Mucosa of gallbladder (tissue), 1 donor: ENCODE measurements at regions not wholly inside any gene's neighbourhood (a gene's known extent, or its start where the extent isn't known, plus 50 kb on each side); places are given as distances from the start of the nearest gene placed in this dataset.

ENCODE experiments used
- DNase-seq: peaks from one replicate; pipeline ENCODE4 v3.0.0-alpha.2; 2020; ENCODE audit warnings: low spot score
- donor health status: DM: no; HTN: no; CAD: no.

- no peak for DNase-seq
Observed at GRCh38 chr1:29825274-29825940, 589.1 kb downstream of the PTPRU start.

GRCh38 chr1:29824511-29825273 lies 588.4 kb downstream of the PTPRU start:
- no peak for DNase-seq

GRCh38 chr1:29824025-29824424 lies 587.7 kb downstream of the PTPRU start:
- DNase-seq = no peak

- DNase-seq = no peak
Observed at GRCh38 chr1:29823561-29823960, 587.2 kb downstream of the PTPRU start.

- DNase-seq = no peak
Observed at GRCh38 chr1:29821605-29822004, 585.3 kb downstream of the PTPRU start.

GRCh38 chr1:29820401-29820800 lies 584.1 kb downstream of the PTPRU start:
- DNase-seq = no peak

- DNase-seq = no peak
Observed at GRCh38 chr1:29812408-29813135, 576.2 kb downstream of the PTPRU start.

- DNase-seq = no peak
Observed at GRCh38 chr1:29811727-29812407, 575.5 kb downstream of the PTPRU start.

DNA sequence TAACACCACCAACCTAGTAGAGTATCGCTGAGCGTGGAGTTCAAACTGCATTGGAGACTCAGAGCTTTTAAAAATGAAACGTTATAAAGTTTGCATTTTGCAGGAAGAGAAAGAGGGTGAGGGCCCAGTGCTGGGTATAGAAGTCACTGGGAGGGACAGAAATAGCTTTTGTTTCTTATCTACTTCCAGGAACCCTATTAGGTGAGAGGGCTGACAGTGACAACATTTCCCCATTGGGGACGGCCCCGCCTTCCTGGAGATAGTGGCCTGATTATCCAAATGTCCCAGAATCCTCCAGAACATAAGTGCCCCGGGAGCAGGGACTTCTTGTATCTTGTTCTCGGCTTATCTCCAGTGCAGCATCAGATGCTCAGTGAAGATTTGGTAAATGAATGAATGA lies 574.9 kb downstream of the PTPRU start:
- DNase-seq = no peak

GRCh38 chr1:29810121-29811120 lies 574.1 kb downstream of the PTPRU start:
- no peak for DNase-seq

- no peak for DNase-seq
Observed at GRCh38 chr1:29809446-29810120, 573.3 kb downstream of the PTPRU start.

DNA sequence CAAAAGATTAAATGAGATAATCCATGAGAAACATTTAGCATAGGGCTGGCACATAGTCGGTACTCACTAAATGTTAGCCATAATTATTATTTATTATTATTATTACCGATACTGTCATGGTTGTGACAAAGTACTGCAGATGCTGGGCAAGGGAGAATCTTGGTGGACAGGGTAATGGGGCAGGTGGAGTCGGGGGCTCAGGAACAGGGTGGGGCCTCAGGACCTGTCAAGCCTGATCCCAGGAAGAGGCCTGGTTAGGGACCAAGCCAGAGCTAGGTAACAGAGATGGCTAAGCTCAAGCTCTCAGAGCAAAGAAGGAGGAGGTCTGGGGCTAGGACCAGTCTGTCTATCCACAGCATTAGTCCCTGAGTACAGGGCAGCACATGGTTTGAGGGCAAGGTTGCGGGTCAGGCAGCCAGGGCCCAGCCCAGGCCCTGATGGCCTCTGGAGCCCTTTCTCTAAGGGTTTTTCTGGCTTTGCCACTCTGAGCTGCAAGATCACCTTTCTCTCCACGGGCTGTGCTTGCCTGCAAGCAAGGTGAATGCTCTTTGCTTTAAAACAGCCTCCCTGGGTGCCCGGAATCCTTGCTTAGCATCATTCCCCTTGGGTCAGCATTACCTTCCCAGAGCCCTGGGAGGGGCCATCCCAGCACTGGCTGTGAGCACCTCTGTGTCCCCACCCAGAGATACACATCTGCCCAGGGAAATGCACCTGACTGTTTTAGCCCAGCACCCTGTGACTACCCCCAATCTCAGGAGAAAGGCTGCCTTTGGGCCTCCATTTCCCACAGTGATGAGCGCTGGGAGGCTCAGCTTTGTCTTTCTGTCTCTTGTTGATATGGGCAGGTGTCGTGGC lies 572.0 kb downstream of the PTPRU start:
- no peak for DNase-seq

GRCh38 chr1:29807689-29808088 lies 571.4 kb downstream of the PTPRU start:
- DNase-seq = no peak

- no peak for DNase-seq
Observed at GRCh38 chr1:29806646-29807319, 570.5 kb downstream of the PTPRU start.

DNA sequence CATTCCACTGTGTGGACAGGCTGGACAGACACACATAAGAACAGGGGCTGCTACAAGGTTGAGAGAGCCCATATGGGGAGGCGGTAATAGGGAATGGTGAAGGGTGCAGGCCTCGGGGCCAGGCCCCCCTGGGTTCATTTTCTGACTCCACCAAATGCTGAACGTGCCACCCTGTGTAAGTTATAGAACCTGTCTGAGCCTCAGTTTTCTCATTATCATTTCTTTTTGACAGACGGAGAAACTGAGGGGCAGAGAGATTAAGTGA lies 569.5 kb downstream of the PTPRU start:
- DNase-seq = no peak

GRCh38 chr1:29805122-29805895 lies 569.0 kb downstream of the PTPRU start:
- no peak for DNase-seq

- DNase-seq = no peak
Observed at GRCh38 chr1:29804181-29804899, 568.0 kb downstream of the PTPRU start.

DNA sequence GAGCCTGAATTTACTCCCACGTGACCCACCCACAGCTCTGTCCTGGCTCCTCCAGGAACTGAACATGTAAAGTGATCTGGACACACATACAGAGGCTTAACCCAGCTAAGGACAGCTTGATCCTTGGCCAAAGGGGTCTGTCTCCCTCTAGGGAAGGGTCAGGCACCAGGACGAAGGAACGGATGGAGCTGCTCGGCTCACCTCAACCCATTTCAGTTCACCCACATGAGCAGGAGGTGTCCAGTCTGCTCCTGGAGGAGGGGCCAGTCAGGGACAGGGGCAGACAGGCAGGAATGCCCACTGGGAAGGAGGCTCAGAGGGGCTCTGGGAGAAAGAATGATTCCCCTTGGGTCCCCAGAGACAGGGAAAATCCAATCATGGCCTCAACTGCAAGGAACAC lies 567.2 kb downstream of the PTPRU start:
- no peak for DNase-seq
